MCF 10A (cell line): ENCODE measurements at regions not wholly inside any gene's neighbourhood (a gene's known extent, or its start where the extent isn't known, plus 50 kb on each side); places are given as distances from the start of the nearest gene placed in this dataset.

ENCODE experiments used
- BruUV-seq: library from RNA; stranded (reverse); fragments of 400-500 nt; replicated peaks from 2 replicates; lab custom pipeline; 2021; lab: Mats Ljungman, UMichigan
- CTCF ChIA-PET: fragments of 300-600 bp; sonication (Branson Sonifier 250); formaldehyde crosslinking; extraction: SDS; loops from one replicate; lab custom pipeline; 2021; ENCODE audit warnings: antibody characterized with exemption, inconsistent platforms; lab: Yijun Ruan, JAX
- POLR2A ChIA-PET: fragments of 300-600, 350-650 bp; sonication (Branson Sonifier 250); formaldehyde crosslinking; extraction: SDS; loops from one replicate; lab custom pipeline; 2020; ENCODE audit warnings: antibody characterized with exemption, inconsistent platforms; lab: Yijun Ruan, JAX
- DNase-seq: peaks from one replicate; pipeline ENCODE4 v3.0.0-alpha.2; 2018; ENCODE audit not compliant: unreplicated experiment
- H3K27ac Mint-ChIP-seq: one replicate; pipeline ENCODE4 v1.8.0; 2022; ENCODE audit warnings: mild to moderate bottlenecking, low read depth, mixed read lengths; ENCODE audit not compliant: unreplicated experiment
- H3K27me3 Mint-ChIP-seq: one replicate; pipeline ENCODE4 v1.8.0; 2022; ENCODE audit warnings: mixed read lengths; ENCODE audit not compliant: insufficient read depth, unreplicated experiment
- H3K36me3 Mint-ChIP-seq: one replicate; pipeline ENCODE4 v1.8.0; 2022; ENCODE audit warnings: mild to moderate bottlenecking, moderate library complexity, mixed read lengths; ENCODE audit not compliant: insufficient read depth, unreplicated experiment
- H3K4me1 Mint-ChIP-seq: one replicate; pipeline ENCODE4 v1.8.0; 2022; ENCODE audit warnings: mixed read lengths; ENCODE audit not compliant: insufficient read depth, unreplicated experiment
- H3K4me3 Mint-ChIP-seq: one replicate; pipeline ENCODE4 v1.8.0; 2022; ENCODE audit warnings: mild to moderate bottlenecking, moderate library complexity, mixed read lengths; ENCODE audit not compliant: unreplicated experiment
- H3K9me3 Mint-ChIP-seq: one replicate; pipeline ENCODE4 v1.8.0; 2022; ENCODE audit warnings: mixed read lengths; ENCODE audit not compliant: unreplicated experiment
- CTCF ChIP-seq: fragments of 200-600 bp; IDR thresholded peaks from one replicate; pipeline ENCODE4 v1.8.0; 2022; ENCODE audit warnings: antibody characterized with exemption, mild to moderate bottlenecking; ENCODE audit not compliant: unreplicated experiment
- intact Hi-C: fragments of 100-400 bp; cut with micrococcal nuclease; formaldehyde crosslinking; loops from 2 replicates; pipeline ENCODE4 v1.14.1; 2022

DNA sequence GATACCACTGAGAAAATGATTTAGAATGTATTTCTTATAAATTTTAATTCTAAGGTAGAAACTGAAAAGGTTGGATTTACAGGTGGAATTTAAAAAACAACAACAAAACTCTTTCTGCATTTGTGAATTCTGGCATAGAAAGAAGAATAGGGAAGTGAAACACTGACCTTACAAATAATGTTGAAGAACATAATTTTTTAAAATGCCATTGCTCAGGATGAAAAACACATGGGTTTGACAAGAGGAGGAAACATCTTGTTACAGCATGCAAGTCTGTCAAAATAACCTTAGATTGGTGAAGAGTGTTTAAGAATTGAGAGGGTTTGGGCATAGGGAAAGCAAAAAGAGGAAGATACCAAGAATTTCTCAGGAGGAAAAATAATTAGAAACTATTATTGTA, 184.3 kb downstream of the UBE2E3 start:
- Mint-ChIP-seq H3K27me3 (no peaks in the 10 kb centered on the region), H3K36me3 (no peaks in the 10 kb centered on the region), H3K4me1 (no peaks in the 10 kb centered on the region), H3K9me3 (peaks cover 7% of the 10 kb centered on the region), H3K27ac (no peak overlapping the region), H3K4me3 (no peak overlapping the region)
- no TSS peak for BruUV-seq
- CTCF ChIA-PET: interaction anchor here (0.7 kb wide), 1 partner anchor 19 kb away, joined by 3 read pairs; no protein-coding TSS in a partner anchor
- intact Hi-C loops: no loop called here
- POLR2A ChIA-PET: no interaction called here
- no peak for DNase-seq
- no peak for TF ChIP-seq CTCF

DNA sequence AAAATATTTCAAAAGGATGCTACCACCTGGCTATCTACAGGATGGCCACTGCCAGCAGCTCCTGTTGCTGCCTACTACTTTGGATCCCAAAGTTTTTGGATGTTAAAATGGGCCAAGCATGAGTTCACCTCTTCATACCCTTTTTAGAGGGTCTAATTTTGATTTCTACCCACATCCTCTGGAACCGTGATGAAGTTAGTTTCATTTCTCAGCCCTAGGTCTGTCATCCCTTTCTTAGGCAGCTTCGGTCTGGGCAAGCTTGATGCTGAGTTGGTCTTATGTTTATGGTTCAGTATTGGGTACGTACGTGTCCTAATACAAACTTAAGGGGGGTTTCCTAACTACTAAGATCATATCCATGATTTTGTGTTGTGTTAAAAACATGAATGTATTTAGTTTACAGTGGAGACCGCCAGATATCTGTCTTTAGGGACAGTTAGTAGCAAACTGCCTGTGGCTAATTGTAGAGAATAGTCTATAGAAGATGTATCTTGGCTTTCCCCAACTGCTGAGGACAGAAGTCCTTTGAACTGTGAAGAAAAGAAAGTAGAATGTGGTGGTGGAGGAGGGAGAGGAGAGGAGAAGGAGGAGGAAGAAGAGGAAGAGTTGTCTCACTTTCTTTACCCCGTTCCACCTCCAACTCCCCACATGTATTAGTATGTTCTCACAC, 184.9 kb downstream of the UBE2E3 start:
- ChIA-PET CTCF (interaction anchor here (0.7 to 1.3 kb wide), 2 partner anchors 25 to 60 kb away, joined by 3 read pairs; no protein-coding TSS in a partner anchor), POLR2A (interaction anchor here (0.6 to 0.8 kb wide), 2 partner anchors 13 to 45 kb away, joined by 3 read pairs; no protein-coding TSS in a partner anchor)
- intact Hi-C loops: no loop called here
- peaks cover 7% of the 10 kb centered on the region for H3K9me3 Mint-ChIP-seq
- DNase-seq: no peak
- H3K4me1 Mint-ChIP-seq: no peaks in the 10 kb centered on the region
- no peaks in the 10 kb centered on the region for H3K27me3 Mint-ChIP-seq
- no peaks in the 10 kb centered on the region for H3K36me3 Mint-ChIP-seq
- H3K27ac Mint-ChIP-seq: no peak overlapping the region
- BruUV-seq: no TSS peak
- no peak overlapping the region for H3K4me3 Mint-ChIP-seq
- TF ChIP-seq CTCF: no peak

- intact Hi-C loops: no loop called here
- H3K4me3 Mint-ChIP-seq: no peak overlapping the region
- no peaks in the 10 kb centered on the region for H3K4me1 Mint-ChIP-seq
- CTCF ChIA-PET: no interaction called here
- BruUV-seq: no TSS peak
- H3K9me3 Mint-ChIP-seq: peaks cover 7% of the 10 kb centered on the region
- H3K27me3 Mint-ChIP-seq: no peaks in the 10 kb centered on the region
- no peak for DNase-seq
- no peak for TF ChIP-seq CTCF
- no peak overlapping the region for H3K27ac Mint-ChIP-seq
- no peaks in the 10 kb centered on the region for H3K36me3 Mint-ChIP-seq
- POLR2A ChIA-PET: no interaction called here
Measured at GRCh38 chr2:181169503-181169902, 189.1 kb downstream of the UBE2E3 start.

DNA sequence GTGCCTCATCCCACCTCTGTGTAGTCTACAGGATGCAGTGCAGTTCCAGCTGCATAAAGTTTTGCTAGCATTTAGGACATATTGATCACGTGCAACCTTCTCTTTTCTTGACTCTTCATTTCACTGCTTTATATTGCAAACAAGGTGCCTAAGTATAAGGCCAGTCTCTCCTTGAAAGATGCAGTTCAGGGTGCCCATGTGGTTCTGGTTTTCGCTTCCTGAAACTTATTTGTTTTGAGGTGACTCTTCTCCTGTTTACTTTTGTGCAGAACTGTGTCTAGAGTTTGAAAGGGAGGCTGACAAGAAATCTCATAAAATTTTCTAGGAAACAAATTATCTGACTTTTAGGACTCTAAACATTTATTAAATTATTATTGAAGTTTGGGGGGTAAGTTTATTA, 189.9 kb downstream of the UBE2E3 start:
- Mint-ChIP-seq H3K9me3 (peaks cover 7% of the 10 kb centered on the region), H3K36me3 (no peaks in the 10 kb centered on the region), H3K27ac (no peak overlapping the region), H3K27me3 (no peaks in the 10 kb centered on the region), H3K4me1 (no peaks in the 10 kb centered on the region), H3K4me3 (no peak overlapping the region)
- BruUV-seq: no TSS peak
- intact Hi-C loops: no loop called here
- no peak for TF ChIP-seq CTCF
- POLR2A ChIA-PET: no interaction called here
- CTCF ChIA-PET: no interaction called here
- DNase-seq: no peak
